Upper lobe of right lung (tissue), 1 donor: ENCODE measurements at regions not wholly inside any gene's neighbourhood (a gene's known extent, or its start where the extent isn't known, plus 50 kb on each side); places are given as distances from the start of the nearest gene placed in this dataset.

Source experiments
- ATAC-seq: fragments of 200-7000 bp; cut with Tn5 transposase; one replicate; pipeline ENCODE4 v1.9.1; 2020; ENCODE audit warnings: mild to moderate bottlenecking, moderate library complexity
- DNase-seq: peaks from one replicate; pipeline ENCODE4 v3.0.0-alpha.2; 2020
- H3K27ac ChIP-seq: fragments of 200-600 bp; one replicate; pipeline ENCODE4 v1.8.0; 2022
- H3K27me3 ChIP-seq: fragments of 200-600 bp; one replicate; pipeline ENCODE4 v1.8.0; 2022; ENCODE audit warnings: mild to moderate bottlenecking
- H3K36me3 ChIP-seq: fragments of 200-600 bp; one replicate; pipeline ENCODE4 v1.8.0; 2022
- H3K4me1 ChIP-seq: fragments of 200-600 bp; one replicate; pipeline ENCODE4 v1.8.0; 2022
- H3K4me3 ChIP-seq: fragments of 200-600 bp; one replicate; pipeline ENCODE4 v1.8.0; 2022; ENCODE audit warnings: mild to moderate bottlenecking
- H3K9me3 ChIP-seq: fragments of 200-600 bp; one replicate; pipeline ENCODE4 v1.8.0; 2022
- intact Hi-C: fragments of 100-400 bp; cut with DNase I; formaldehyde crosslinking; loops from one replicate; pipeline ENCODE4 v1.11.0; 2022
- TF ChIP-seq, protein P1 (sequence below): fragments of 200-600 bp; IDR thresholded peaks from one replicate; pipeline ENCODE4 v1.8.0; 2022; ENCODE audit warnings: antibody characterized with exemption
- donor health status: DM: no; HTN: yes; CAD: no; lungs with severe emphysema.

- DNase-seq (no peak), ATAC-seq (no peak)
- Histone ChIP-seq H3K9me3 (no peaks in the 10 kb centered on the region), H3K4me3 (no peak overlapping the region), H3K27me3 (no peaks in the 10 kb centered on the region), H3K4me1 (no peaks in the 10 kb centered on the region), H3K36me3 (no peaks in the 10 kb centered on the region), H3K27ac (no peak overlapping the region)
- intact Hi-C loops, result no loop called here
- TF ChIP-seq, protein P1, sequence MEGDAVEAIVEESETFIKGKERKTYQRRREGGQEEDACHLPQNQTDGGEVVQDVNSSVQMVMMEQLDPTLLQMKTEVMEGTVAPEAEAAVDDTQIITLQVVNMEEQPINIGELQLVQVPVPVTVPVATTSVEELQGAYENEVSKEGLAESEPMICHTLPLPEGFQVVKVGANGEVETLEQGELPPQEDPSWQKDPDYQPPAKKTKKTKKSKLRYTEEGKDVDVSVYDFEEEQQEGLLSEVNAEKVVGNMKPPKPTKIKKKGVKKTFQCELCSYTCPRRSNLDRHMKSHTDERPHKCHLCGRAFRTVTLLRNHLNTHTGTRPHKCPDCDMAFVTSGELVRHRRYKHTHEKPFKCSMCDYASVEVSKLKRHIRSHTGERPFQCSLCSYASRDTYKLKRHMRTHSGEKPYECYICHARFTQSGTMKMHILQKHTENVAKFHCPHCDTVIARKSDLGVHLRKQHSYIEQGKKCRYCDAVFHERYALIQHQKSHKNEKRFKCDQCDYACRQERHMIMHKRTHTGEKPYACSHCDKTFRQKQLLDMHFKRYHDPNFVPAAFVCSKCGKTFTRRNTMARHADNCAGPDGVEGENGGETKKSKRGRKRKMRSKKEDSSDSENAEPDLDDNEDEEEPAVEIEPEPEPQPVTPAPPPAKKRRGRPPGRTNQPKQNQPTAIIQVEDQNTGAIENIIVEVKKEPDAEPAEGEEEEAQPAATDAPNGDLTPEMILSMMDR, result no peak
These were observed 406.8 kb upstream of the ZNF385D start for GRCh38 chr3:22157848-22158247.

DNA sequence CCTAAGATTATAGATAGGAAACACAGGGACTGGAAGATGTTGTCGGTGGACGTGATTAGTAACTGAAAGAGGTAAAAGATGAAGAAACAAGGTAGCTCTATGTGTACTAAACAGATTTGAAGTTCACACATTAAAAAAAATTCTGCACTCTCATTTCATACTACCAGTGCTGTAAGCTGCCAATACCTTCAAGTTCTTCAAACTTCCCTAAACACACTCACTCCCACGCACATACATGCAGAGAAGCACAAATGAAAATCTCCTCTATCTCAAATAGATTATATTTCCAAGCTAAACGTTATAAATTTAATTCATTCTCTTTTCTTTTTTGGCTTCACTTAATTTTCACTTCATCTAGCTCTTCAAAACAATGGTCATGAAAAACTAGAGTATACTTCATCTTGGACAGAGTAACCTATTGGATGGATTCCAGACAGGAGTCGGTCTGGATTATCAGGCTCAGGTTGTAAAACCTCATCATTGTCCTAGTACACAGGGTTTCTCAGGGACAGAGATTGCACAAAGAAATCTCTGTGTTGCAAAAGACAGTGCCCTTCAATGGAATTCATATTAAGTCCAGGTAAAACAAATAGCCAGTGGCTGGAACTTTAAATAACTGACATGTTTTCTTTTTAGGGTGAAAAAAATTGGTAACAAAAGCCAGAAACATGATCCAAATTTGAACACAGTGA is 408.1 kb upstream of the ZNF385D start:
- no peaks in the 10 kb centered on the region for H3K9me3 ChIP-seq
- TF ChIP-seq, protein P1, result no peak
- no peaks in the 10 kb centered on the region for H3K36me3 ChIP-seq
- H3K27me3 ChIP-seq, result no peaks in the 10 kb centered on the region
- no peaks in the 10 kb centered on the region for H3K4me1 ChIP-seq
- intact Hi-C loops, result no loop called here
- no peak overlapping the region for H3K4me3 ChIP-seq
- no peak overlapping the region for H3K27ac ChIP-seq
- no peak for ATAC-seq
- no peak for DNase-seq

DNA sequence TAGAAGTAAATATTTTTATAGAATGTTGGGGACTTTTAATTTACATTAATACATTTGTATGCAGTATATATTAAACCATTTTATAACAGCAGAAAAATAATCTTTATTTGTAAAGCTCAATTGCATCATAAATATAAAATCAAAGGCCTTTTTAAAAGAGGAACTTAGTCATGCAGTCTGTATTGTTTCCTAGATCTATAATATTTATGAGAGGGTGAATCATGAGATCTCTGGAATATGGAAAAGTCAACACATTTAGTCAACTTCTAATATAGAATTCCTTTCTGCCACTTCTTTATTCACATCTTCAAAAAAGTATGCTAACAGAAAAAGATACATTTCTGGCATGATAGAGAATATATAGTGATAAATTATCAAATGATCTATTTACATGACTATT is 410.3 kb upstream of the ZNF385D start:
- intact Hi-C loops, result no loop called here
- no peaks in the 10 kb centered on the region for H3K4me1 ChIP-seq
- no peak for ATAC-seq
- no peaks in the 10 kb centered on the region for H3K9me3 ChIP-seq
- TF ChIP-seq, protein P1, result no peak
- no peaks in the 10 kb centered on the region for H3K36me3 ChIP-seq
- no peak for DNase-seq
- no peaks in the 10 kb centered on the region for H3K27me3 ChIP-seq
- no peak overlapping the region for H3K27ac ChIP-seq
- no peak overlapping the region for H3K4me3 ChIP-seq

GRCh38 chr3:22170370-22170769 is 419.4 kb upstream of the ZNF385D start:
- TF ChIP-seq, protein P1, result no peak
- DNase-seq, result no peak
- intact Hi-C loops, result no loop called here

DNA sequence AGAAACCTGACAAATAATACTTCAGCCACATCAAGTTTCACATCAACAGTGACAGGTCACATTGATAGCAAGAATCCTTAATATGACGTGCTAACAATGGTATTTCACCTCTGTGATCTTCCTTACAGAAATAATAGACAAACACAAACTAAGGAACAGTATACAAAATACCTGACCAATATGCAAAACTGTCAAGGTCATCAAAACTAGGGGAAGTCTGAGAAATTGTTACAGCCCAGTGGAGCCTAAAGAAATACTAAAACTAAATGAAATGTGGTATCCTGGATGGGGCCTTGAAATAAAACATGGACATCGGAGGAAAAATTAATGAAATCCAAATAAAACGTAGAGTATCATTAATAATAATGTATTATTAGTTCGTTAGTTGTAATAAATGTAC is 422.0 kb upstream of the ZNF385D start:
- no peaks in the 10 kb centered on the region for H3K4me1 ChIP-seq
- H3K9me3 ChIP-seq, result no peaks in the 10 kb centered on the region
- H3K4me3 ChIP-seq, result no peak overlapping the region
- no peaks in the 10 kb centered on the region for H3K27me3 ChIP-seq
- H3K27ac ChIP-seq, result no peak overlapping the region
- ATAC-seq (no peak), DNase-seq (no peak)
- TF ChIP-seq, protein P1, result no peak
- intact Hi-C loops, result no loop called here
- H3K36me3 ChIP-seq, result no peaks in the 10 kb centered on the region

More at GRCh38 chr3:22170370-22170769, 419.4 kb upstream of the ZNF385D start:
- H3K27me3 ChIP-seq, result no peaks in the 10 kb centered on the region
- H3K9me3 ChIP-seq, result no peaks in the 10 kb centered on the region
- no peaks in the 10 kb centered on the region for H3K4me1 ChIP-seq
- H3K4me3 ChIP-seq, result no peak overlapping the region
- no peak overlapping the region for H3K27ac ChIP-seq
- H3K36me3 ChIP-seq, result no peaks in the 10 kb centered on the region
- no peak for ATAC-seq

- Histone ChIP-seq H3K4me1 (no peaks in the 10 kb centered on the region), H3K36me3 (no peaks in the 10 kb centered on the region), H3K9me3 (no peaks in the 10 kb centered on the region), H3K27me3 (no peaks in the 10 kb centered on the region), H3K27ac (no peak overlapping the region), H3K4me3 (no peak overlapping the region)
- ATAC-seq, result no peak
- intact Hi-C loops, result no loop called here
- TF ChIP-seq, protein P1, result peak; percentile 22
- DNase-seq, result no peak
These were observed 424.9 kb upstream of the ZNF385D start for GRCh38 chr3:22175947-22176346.
